GM13976 (cell line): ENCODE measurements at regions not wholly inside any gene's neighbourhood (a gene's known extent, or its start where the extent isn't known, plus 50 kb on each side); places are given as distances from the start of the nearest gene placed in this dataset.

Experiments
- DNase-seq: peaks from one replicate; pipeline ENCODE4 v3.0.0; 2012; ENCODE audit warnings: low spot score
- CTCF ChIP-seq: IDR thresholded peaks from 2 replicates; pipeline ENCODE4 v1.5.1; 2012; ENCODE audit warnings: borderline replicate concordance, mild to moderate bottlenecking; ENCODE audit not compliant: insufficient read depth; ENCODE audit errors: extremely low read depth, missing control alignments, control extremely low read depth
- in situ Hi-C: fragments of 300-500 bp; cut with MboI; formaldehyde crosslinking; loops from one replicate; pipeline ENCODE4 v1.12.0; 2022; ENCODE audit warnings: low sequenced_read_pairs, mixed read lengths, inconsistent platforms; ENCODE audit not compliant: unreplicated experiment

- DNase-seq = no peak
- TF ChIP-seq CTCF = no peak
- in situ Hi-C loops = no loop called here
These were observed 158.9 kb upstream of the SGCG start for GRCh38 chr13:23021906-23022305.

GRCh38 chr13:23022704-23023103 is 158.1 kb upstream of the SGCG start:
- in situ Hi-C loops = no loop called here
- DNase-seq = no peak
- no peak for TF ChIP-seq CTCF

GRCh38 chr13:23025864-23026608 is 154.7 kb upstream of the SGCG start:
- in situ Hi-C loops = no loop called here
- TF ChIP-seq CTCF = no peak
- no peak for DNase-seq

GRCh38 chr13:23039266-23039935 is 141.4 kb upstream of the SGCG start:
- no peak for TF ChIP-seq CTCF
- in situ Hi-C loops = no loop called here
- DNase-seq = no peak

- no peak for DNase-seq
- TF ChIP-seq CTCF = no peak
- in situ Hi-C loops = no loop called here
These were observed 138.6 kb upstream of the SGCG start for GRCh38 chr13:23042181-23042580.

- no peak for TF ChIP-seq CTCF
- in situ Hi-C loops = no loop called here
These were observed 135.9 kb upstream of the SGCG start for GRCh38 chr13:23044906-23045305.

More at GRCh38 chr13:23044906-23045305, 135.9 kb upstream of the SGCG start:
- no peak for DNase-seq
